H9 (cell line): ENCODE measurements at regions not wholly inside any gene's neighbourhood (a gene's known extent, or its start where the extent isn't known, plus 50 kb on each side); places are given as distances from the start of the nearest gene placed in this dataset.

Source experiments
- DNase-seq: peaks from one replicate; pipeline ENCODE4 v3.0.0-alpha.2; 2017
- H2AFZ ChIP-seq: one replicate; pipeline ENCODE4 v1.6.1; 2013; ENCODE audit warnings: mild to moderate bottlenecking, low read length, control low read depth, moderate library complexity
- H2AK5ac ChIP-seq: 2 replicates; pipeline ENCODE4 v1.6.1; 2013; ENCODE audit warnings: low read length, control low read depth, mixed read lengths; ENCODE audit not compliant: insufficient read length
- H2BK120ac ChIP-seq: one replicate; pipeline ENCODE4 v1.6.1; 2013; ENCODE audit warnings: low read depth, mild to moderate bottlenecking, low read length, control low read depth, inconsistent platforms; ENCODE audit not compliant: poor library complexity, severe bottlenecking
- H2BK12ac ChIP-seq: 2 replicates; pipeline ENCODE4 v1.6.1; 2013; ENCODE audit warnings: low read length, control low read depth, mixed read lengths, low read depth; ENCODE audit not compliant: insufficient read length
- H2BK15ac ChIP-seq: 2 replicates; pipeline ENCODE4 v1.6.1; 2013; ENCODE audit warnings: low read depth, low read length, control low read depth
- H2BK20ac ChIP-seq: one replicate; pipeline ENCODE4 v1.6.1; 2013; ENCODE audit warnings: low read depth, mild to moderate bottlenecking, low read length, control low read depth, inconsistent platforms; ENCODE audit not compliant: poor library complexity, severe bottlenecking
- H2BK5ac ChIP-seq: 2 replicates; pipeline ENCODE4 v1.6.1; 2013; ENCODE audit warnings: low read length, control low read depth, mixed read lengths; ENCODE audit not compliant: insufficient read length
- H3K14ac ChIP-seq: 2 replicates; pipeline ENCODE4 v1.6.1; 2013; ENCODE audit warnings: low read length, control low read depth; ENCODE audit not compliant: insufficient read depth
- H3K18ac ChIP-seq: 2 replicates; pipeline ENCODE4 v1.6.1; 2013; ENCODE audit warnings: low read depth, mild to moderate bottlenecking, mixed read lengths, low read length, control low read depth; ENCODE audit not compliant: insufficient read length
- H3K23ac ChIP-seq: 2 replicates; pipeline ENCODE4 v1.6.1; 2013; ENCODE audit warnings: low read length, control low read depth, mixed read lengths, low read depth; ENCODE audit not compliant: insufficient read length
- H3K23me2 ChIP-seq: 2 replicates; pipeline ENCODE4 v1.6.1; 2013; ENCODE audit warnings: low read depth, mild to moderate bottlenecking, mixed read lengths, low read length, control low read depth; ENCODE audit not compliant: insufficient read length, poor library complexity, severe bottlenecking
- H3K27ac ChIP-seq: 2 replicates; pipeline ENCODE4 v1.5.1; 2013; ENCODE audit warnings: low read length, control low read depth, mixed read lengths, low read depth; ENCODE audit not compliant: insufficient read length
- H3K27me3 ChIP-seq: 2 replicates; pipeline ENCODE4 v1.6.1; 2013; ENCODE audit warnings: low read length, control low read depth, inconsistent platforms; ENCODE audit not compliant: insufficient read depth
- H3K4ac ChIP-seq: 2 replicates; pipeline ENCODE4 v1.6.1; 2013; ENCODE audit warnings: low read depth, mild to moderate bottlenecking, control low read depth, inconsistent platforms, low read length, moderate library complexity
- H3K4me1 ChIP-seq: 2 replicates; pipeline ENCODE4 v1.6.1; 2013; ENCODE audit warnings: low read length, control low read depth, inconsistent platforms; ENCODE audit not compliant: insufficient read depth
- H3K4me2 ChIP-seq: 2 replicates; pipeline ENCODE4 v1.6.1; 2013; ENCODE audit warnings: low read length, control low read depth, mixed read lengths; ENCODE audit not compliant: insufficient read length, insufficient read depth
- H3K56ac ChIP-seq: 2 replicates; pipeline ENCODE4 v1.6.1; 2013; ENCODE audit warnings: low read depth, mild to moderate bottlenecking, mixed read lengths, low read length, control low read depth; ENCODE audit not compliant: insufficient read length
- H3K79me1 ChIP-seq: 2 replicates; pipeline ENCODE4 v1.6.1; 2013; ENCODE audit warnings: low read depth, mild to moderate bottlenecking, moderate library complexity, low read length, control low read depth, inconsistent platforms; ENCODE audit not compliant: insufficient read depth, poor library complexity, severe bottlenecking
- H3K79me2 ChIP-seq: 2 replicates; pipeline ENCODE4 v1.6.1; 2013; ENCODE audit warnings: low read length, control low read depth, inconsistent platforms; ENCODE audit not compliant: insufficient read depth
- H3K9ac ChIP-seq: 2 replicates; pipeline ENCODE4 v1.6.1; 2013; ENCODE audit warnings: low read length, control low read depth, mixed read lengths; ENCODE audit not compliant: insufficient read length; ENCODE audit errors: extremely low read depth
- H3K9me3 ChIP-seq: one replicate; pipeline ENCODE4 v1.6.1; 2013; ENCODE audit warnings: low read depth, low read length, inconsistent platforms; ENCODE audit not compliant: control insufficient read depth
- H3T11ph ChIP-seq: one replicate; pipeline ENCODE4 v1.6.1; 2013; ENCODE audit warnings: mild to moderate bottlenecking, low read length, control low read depth, inconsistent platforms
- H4K20me1 ChIP-seq: one replicate; pipeline ENCODE4 v1.6.1; 2013; ENCODE audit not compliant: control insufficient read depth, insufficient read length, insufficient read depth
- H4K5ac ChIP-seq: 2 replicates; pipeline ENCODE4 v1.6.1; 2013; ENCODE audit warnings: low read depth, mild to moderate bottlenecking, mixed read lengths, low read length, control low read depth; ENCODE audit not compliant: insufficient read length
- H4K8ac ChIP-seq: replicated peaks from 2 replicates; pipeline ENCODE4 v1.6.1; 2013; ENCODE audit warnings: low read length, control low read depth, mixed read lengths, low read depth; ENCODE audit not compliant: insufficient read length
- H4K91ac ChIP-seq: 2 replicates; pipeline ENCODE4 v1.6.1; 2013; ENCODE audit warnings: low read depth, mild to moderate bottlenecking, moderate library complexity, mixed read lengths, low read length, control low read depth; ENCODE audit not compliant: insufficient read length
- H3K27ac Mint-ChIP-seq, 3 experiments: 2 replicates in 2 of 3; 3 replicates in 1 of 3; pipeline ENCODE4 v1.8.0; 2020 to 2021; ENCODE audit warnings: mixed read lengths in 3 of 3, mild to moderate bottlenecking in 1 of 3, moderate library complexity in 1 of 3
- H3K27me3 Mint-ChIP-seq: 2 replicates; pipeline ENCODE4 v1.8.0; 2021; ENCODE audit warnings: low read depth, mild to moderate bottlenecking, moderate library complexity, mixed read lengths
- H3K36me3 Mint-ChIP-seq, 3 experiments: 2 replicates in 2 of 3; 3 replicates in 1 of 3; pipeline ENCODE4 v1.8.0; 2020 to 2021; ENCODE audit warnings: low read depth in 3 of 3, mixed read lengths in 3 of 3; ENCODE audit not compliant: insufficient read depth in 1 of 3
- H3K4me1 Mint-ChIP-seq, 2 experiments: 2 replicates each; pipeline ENCODE4 v1.8.0; 2020; ENCODE audit warnings: mixed read lengths in 2 of 2
- H3K4me3 Mint-ChIP-seq, 2 experiments: 2 replicates in 1 of 2; 3 replicates in 1 of 2; pipeline ENCODE4 v1.8.0; 2020 to 2021; ENCODE audit warnings: mild to moderate bottlenecking in 2 of 2, mixed read lengths in 2 of 2, moderate library complexity in 1 of 2
- H3K9me3 Mint-ChIP-seq, 2 experiments: 2 replicates in 1 of 2; 3 replicates in 1 of 2; pipeline ENCODE4 v1.8.0; 2020; ENCODE audit warnings: mild to moderate bottlenecking in 2 of 2, mixed read lengths in 2 of 2, moderate library complexity in 1 of 2
- WGBS: extraction: QIAGEN DNeasy Blood & Tissue Kit; methylation state at CpG from one replicate; pipeline ENCODE4 v1.1.7; 2013; ENCODE audit warnings: missing lambda C conversion rate, low lambda C conversion rate, mixed read lengths; ENCODE audit not compliant: insufficient read length; ENCODE audit errors: extremely low coverage; 5-methylcytosine and 5-hydroxymethylcytosine counted together
- TF ChIP-seq, protein P1 (sequence below): fragments of 200-600 bp; sonication (generic); conservative IDR thresholded peaks from 3 replicates; pipeline ENCODE4 v1.8.0; 2021; ENCODE audit warnings: antibody characterized with exemption, mild to moderate bottlenecking

DNA sequence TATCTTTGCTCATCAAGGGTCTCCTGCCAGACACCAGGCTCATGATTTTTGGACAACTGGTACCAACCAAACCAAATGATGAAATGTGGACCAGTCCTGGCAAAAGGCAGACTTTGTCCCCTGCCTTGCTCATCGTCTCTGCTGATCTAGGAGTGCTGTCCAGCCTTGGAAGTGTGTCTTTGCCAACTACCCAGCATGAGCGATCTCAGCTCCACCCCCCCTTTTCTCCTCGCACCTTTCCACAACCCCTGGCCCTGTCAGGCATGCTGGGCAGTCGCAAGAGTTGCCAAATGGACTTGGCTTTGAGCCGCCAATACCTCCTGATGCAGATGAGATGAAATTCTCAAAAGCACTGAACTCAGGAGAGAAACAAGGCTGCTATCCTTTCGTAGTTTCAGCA lies 174.3 kb downstream of the KCNA5 start:
- H2BK5ac ChIP-seq = no peak overlapping the region
- no peak overlapping the region for H2BK12ac ChIP-seq
- Mint-ChIP-seq H3K4me1 (peaks cover 24 to 26% of the 10 kb centered on the region in 2 experiments), H3K4me3 (no peak overlapping the region), H3K36me3 (no peaks in the 10 kb centered on the region), H3K27ac (no peak overlapping the region), H3K9me3 (no peaks in the 10 kb centered on the region; a peak in 1 of 5 replicates), H3K27me3 (peaks cover 84% of the 10 kb centered on the region)
- H3K23me2 ChIP-seq = no peaks in the 10 kb centered on the region
- no peak overlapping the region for H2AK5ac ChIP-seq
- H3K18ac ChIP-seq = no peak overlapping the region
- no peak overlapping the region for H3K4me2 ChIP-seq
- no peak overlapping the region for H3K4ac ChIP-seq
- H4K20me1 ChIP-seq = no peaks in the 10 kb centered on the region
- no peak overlapping the region for H3K9ac ChIP-seq
- no peak overlapping the region for H4K91ac ChIP-seq
- no peak overlapping the region for H2AFZ ChIP-seq
- H4K8ac ChIP-seq = no peak overlapping the region
- no peak for DNase-seq
- no peak overlapping the region for H2BK120ac ChIP-seq
- peaks cover 1% of the 10 kb centered on the region; the same call in 1 of the 2 replicates for H3K27me3 ChIP-seq
- H2BK15ac ChIP-seq = no peak overlapping the region
- no peak overlapping the region for H3T11ph ChIP-seq
- H3K56ac ChIP-seq = no peak overlapping the region
- H3K79me1 ChIP-seq = no peaks in the 10 kb centered on the region
- no peak overlapping the region for H3K23ac ChIP-seq
- H3K14ac ChIP-seq = no peak overlapping the region
- H3K79me2 ChIP-seq = no peaks in the 10 kb centered on the region
- H4K5ac ChIP-seq = no peak overlapping the region
- H3K9me3 ChIP-seq = no peaks in the 10 kb centered on the region
- peaks cover 5% of the 10 kb centered on the region; the same call in 1 of the 2 replicates for H3K4me1 ChIP-seq
- H2BK20ac ChIP-seq = no peak overlapping the region
- no peak overlapping the region for H3K27ac ChIP-seq
- TF ChIP-seq, protein P1, sequence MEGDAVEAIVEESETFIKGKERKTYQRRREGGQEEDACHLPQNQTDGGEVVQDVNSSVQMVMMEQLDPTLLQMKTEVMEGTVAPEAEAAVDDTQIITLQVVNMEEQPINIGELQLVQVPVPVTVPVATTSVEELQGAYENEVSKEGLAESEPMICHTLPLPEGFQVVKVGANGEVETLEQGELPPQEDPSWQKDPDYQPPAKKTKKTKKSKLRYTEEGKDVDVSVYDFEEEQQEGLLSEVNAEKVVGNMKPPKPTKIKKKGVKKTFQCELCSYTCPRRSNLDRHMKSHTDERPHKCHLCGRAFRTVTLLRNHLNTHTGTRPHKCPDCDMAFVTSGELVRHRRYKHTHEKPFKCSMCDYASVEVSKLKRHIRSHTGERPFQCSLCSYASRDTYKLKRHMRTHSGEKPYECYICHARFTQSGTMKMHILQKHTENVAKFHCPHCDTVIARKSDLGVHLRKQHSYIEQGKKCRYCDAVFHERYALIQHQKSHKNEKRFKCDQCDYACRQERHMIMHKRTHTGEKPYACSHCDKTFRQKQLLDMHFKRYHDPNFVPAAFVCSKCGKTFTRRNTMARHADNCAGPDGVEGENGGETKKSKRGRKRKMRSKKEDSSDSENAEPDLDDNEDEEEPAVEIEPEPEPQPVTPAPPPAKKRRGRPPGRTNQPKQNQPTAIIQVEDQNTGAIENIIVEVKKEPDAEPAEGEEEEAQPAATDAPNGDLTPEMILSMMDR = no peak
- no CpG with 5 or more reads among the region's 6 CpGs for WGBS
